Loucy (cell line): ENCODE measurements at regions not wholly inside any gene's neighbourhood (a gene's known extent, or its start where the extent isn't known, plus 50 kb on each side); places are given as distances from the start of the nearest gene placed in this dataset.

Experiments used
- H2AFZ ChIP-seq: fragments of 200-600 bp; sonication (generic); 2 replicates; pipeline ENCODE4 v1.6.0; 2016; ENCODE audit warnings: antibody characterized with exemption, mild to moderate bottlenecking, low read length, moderate library complexity
- H3F3A ChIP-seq: fragments of 200-600 bp; 2 replicates; pipeline ENCODE4 v1.6.0; 2016; ENCODE audit warnings: antibody characterized with exemption, low read depth, mild to moderate bottlenecking
- H3K27me3 ChIP-seq: fragments of 200-600 bp; sonication (generic); 2 replicates; pipeline ENCODE4 v1.6.1; 2014; ENCODE audit warnings: low read length, mild to moderate bottlenecking; ENCODE audit not compliant: insufficient read depth, poor library complexity, severe bottlenecking
- H3K36me3 ChIP-seq: fragments of 200-600 bp; sonication (generic); 2 replicates; pipeline ENCODE4 v1.6.1; 2016; ENCODE audit warnings: low read length; ENCODE audit not compliant: insufficient read depth
- H3K4me1 ChIP-seq: fragments of 200-600 bp; sonication (generic); 2 replicates; pipeline ENCODE4 v1.5.1; 2014; ENCODE audit warnings: low read length, mild to moderate bottlenecking; ENCODE audit not compliant: insufficient read depth, poor library complexity, severe bottlenecking
- H3K4me2 ChIP-seq: fragments of 200-600 bp; sonication (generic); 2 replicates; pipeline ENCODE4 v1.6.0; 2014; ENCODE audit warnings: antibody characterized with exemption, low read length, low read depth, mild to moderate bottlenecking; ENCODE audit not compliant: poor library complexity, severe bottlenecking
- H3K4me3 ChIP-seq: fragments of 200-600 bp; sonication (generic); 2 replicates; pipeline ENCODE4 v1.5.1; 2014; ENCODE audit warnings: low read length, mild to moderate bottlenecking, mixed read lengths; ENCODE audit not compliant: poor library complexity, severe bottlenecking
- H3K79me2 ChIP-seq: fragments of 200-600 bp; sonication (generic); 2 replicates; pipeline ENCODE4 v1.6.1; 2014; ENCODE audit warnings: low read length; ENCODE audit not compliant: insufficient read depth
- H3K9ac ChIP-seq: fragments of 200-600 bp; sonication (generic); 2 replicates; pipeline ENCODE4 v1.6.0; 2014; ENCODE audit warnings: mild to moderate bottlenecking, low read depth, low read length, moderate library complexity; ENCODE audit not compliant: poor library complexity, severe bottlenecking
- H3K9me2 ChIP-seq: fragments of 200-600 bp; sonication (generic); replicated peaks from 2 replicates; pipeline ENCODE4 v1.6.1; 2016; ENCODE audit warnings: low read depth, low read length, mixed read lengths
- H3K9me3 ChIP-seq: fragments of 200-600 bp; sonication (generic); 2 replicates; pipeline ENCODE4 v1.6.1; 2014; ENCODE audit warnings: mild to moderate bottlenecking, antibody characterized with exemption, low read length, low read depth; ENCODE audit not compliant: insufficient read depth
- H4K20me1 ChIP-seq: fragments of 200-600 bp; sonication (generic); 2 replicates; pipeline ENCODE4 v1.6.0; 2014; ENCODE audit warnings: antibody characterized with exemption, low read length, mild to moderate bottlenecking; ENCODE audit not compliant: insufficient read depth, poor library complexity, severe bottlenecking
- EZH2phosphoT487 ChIP-seq: fragments of 200-600 bp; IDR thresholded peaks from 2 replicates; pipeline ENCODE4 v1.6.1; 2018; ENCODE audit warnings: antibody characterized with exemption, mild to moderate bottlenecking, moderate library complexity, borderline replicate concordance
- TF ChIP-seq, protein P1 (sequence below): fragments of 200-600 bp; sonication (generic); conservative IDR thresholded peaks from 2 replicates; pipeline ENCODE4 v1.5.1; 2014; ENCODE audit warnings: mild to moderate bottlenecking, antibody characterized with exemption, low read length

DNA sequence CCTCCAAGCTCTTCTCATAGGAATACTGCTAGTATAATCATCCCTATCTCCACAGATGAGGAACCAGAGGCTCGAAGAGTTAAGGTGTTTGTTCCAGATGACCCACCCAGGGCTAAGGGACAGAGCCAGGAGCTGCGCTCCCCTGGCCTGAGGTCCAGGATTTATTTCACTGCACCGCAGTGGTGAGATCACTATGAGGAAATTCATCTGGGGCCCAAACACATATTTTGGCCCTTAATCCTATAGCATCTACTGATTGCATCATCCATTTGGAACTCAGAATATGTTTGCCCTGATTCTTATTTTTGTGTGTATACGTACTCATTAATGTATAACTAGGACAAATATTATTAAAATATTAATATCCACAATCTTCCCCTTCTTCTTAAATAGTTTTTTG is 100.1 kb upstream of the RBPJ start:
- no peaks in the 10 kb centered on the region for H3F3A ChIP-seq
- TF ChIP-seq, protein P1, sequence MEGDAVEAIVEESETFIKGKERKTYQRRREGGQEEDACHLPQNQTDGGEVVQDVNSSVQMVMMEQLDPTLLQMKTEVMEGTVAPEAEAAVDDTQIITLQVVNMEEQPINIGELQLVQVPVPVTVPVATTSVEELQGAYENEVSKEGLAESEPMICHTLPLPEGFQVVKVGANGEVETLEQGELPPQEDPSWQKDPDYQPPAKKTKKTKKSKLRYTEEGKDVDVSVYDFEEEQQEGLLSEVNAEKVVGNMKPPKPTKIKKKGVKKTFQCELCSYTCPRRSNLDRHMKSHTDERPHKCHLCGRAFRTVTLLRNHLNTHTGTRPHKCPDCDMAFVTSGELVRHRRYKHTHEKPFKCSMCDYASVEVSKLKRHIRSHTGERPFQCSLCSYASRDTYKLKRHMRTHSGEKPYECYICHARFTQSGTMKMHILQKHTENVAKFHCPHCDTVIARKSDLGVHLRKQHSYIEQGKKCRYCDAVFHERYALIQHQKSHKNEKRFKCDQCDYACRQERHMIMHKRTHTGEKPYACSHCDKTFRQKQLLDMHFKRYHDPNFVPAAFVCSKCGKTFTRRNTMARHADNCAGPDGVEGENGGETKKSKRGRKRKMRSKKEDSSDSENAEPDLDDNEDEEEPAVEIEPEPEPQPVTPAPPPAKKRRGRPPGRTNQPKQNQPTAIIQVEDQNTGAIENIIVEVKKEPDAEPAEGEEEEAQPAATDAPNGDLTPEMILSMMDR, result no peak
- H4K20me1 ChIP-seq, result no peaks in the 10 kb centered on the region
- H3K36me3 ChIP-seq, result no peaks in the 10 kb centered on the region
- no peaks in the 10 kb centered on the region for H3K9me3 ChIP-seq
- H3K79me2 ChIP-seq, result no peaks in the 10 kb centered on the region
- H3K9me2 ChIP-seq, result no peaks in the 10 kb centered on the region
- H3K9ac ChIP-seq, result no peak overlapping the region
- no peaks in the 10 kb centered on the region for H3K27me3 ChIP-seq
- no peak overlapping the region for H2AFZ ChIP-seq
- no peak overlapping the region for H3K4me3 ChIP-seq
- H3K4me2 ChIP-seq, result no peak overlapping the region
- H3K4me1 ChIP-seq, result no peaks in the 10 kb centered on the region

DNA sequence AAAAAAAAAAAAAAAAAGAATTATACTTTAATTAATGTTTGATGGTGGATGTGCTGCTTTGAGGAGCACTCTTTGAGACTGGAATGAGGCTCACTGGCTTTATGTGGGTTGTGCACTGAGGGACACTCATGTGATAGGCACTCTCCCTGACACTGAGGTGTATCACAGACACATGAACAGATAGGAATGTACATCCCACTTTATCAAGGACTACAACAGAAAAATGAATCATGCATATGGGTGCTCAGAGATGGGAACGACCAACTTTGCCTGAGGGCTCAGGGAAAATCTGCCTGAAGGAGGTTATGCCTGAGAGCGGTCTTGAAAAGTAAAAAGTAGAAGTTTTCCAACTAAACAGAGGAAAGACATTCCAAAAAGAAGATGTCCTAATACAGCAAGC is 97.7 kb upstream of the RBPJ start:
- Histone ChIP-seq H3K9ac (no peak overlapping the region), H3K27me3 (no peaks in the 10 kb centered on the region), H3F3A (no peaks in the 10 kb centered on the region), H3K4me2 (no peak overlapping the region), H3K9me2 (no peaks in the 10 kb centered on the region), H2AFZ (no peak overlapping the region), H3K4me1 (no peaks in the 10 kb centered on the region), H3K9me3 (no peaks in the 10 kb centered on the region), H3K4me3 (no peak overlapping the region), H3K79me2 (no peaks in the 10 kb centered on the region), H3K36me3 (no peaks in the 10 kb centered on the region), H4K20me1 (no peaks in the 10 kb centered on the region)
- no peak for TF ChIP-seq EZH2phosphoT487
- TF ChIP-seq, protein P1, result no peak

DNA sequence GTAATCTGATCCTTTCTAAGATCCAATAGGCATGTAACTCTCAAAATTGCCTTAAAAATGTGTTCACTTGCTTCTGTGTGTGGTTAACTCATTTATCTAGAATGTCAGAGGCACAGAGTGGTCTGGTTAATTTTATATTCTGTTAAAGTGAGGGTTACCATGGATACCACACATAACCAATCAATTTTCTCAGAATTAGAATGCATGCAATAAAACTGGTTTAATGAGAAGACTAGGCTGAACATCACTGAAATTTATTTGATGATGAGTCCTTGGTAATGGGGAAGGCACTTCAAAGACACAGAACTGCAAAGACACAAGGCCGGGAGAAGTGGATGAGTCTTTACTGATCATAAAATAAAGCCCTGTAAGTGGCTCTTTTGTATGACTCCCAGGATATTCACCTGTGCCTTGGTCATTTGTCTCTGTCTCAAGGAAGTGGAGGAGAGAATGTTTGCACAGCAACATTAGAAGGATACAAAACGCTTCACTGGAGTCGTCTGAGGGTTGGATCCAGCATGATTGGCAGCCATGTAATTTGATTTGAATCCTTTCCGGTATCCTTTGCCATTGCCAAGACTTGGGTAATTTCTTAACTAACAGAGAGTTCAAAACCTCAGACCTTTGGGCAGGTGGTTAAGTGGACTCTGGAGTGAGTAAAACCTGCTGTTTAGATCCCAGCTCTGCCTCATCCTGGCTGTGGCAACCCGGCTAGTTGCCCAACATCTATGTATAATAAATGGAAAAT is 94.0 kb upstream of the RBPJ start:
- Histone ChIP-seq H3K79me2 (no peaks in the 10 kb centered on the region), H3K4me1 (no peaks in the 10 kb centered on the region), H3F3A (no peaks in the 10 kb centered on the region), H3K27me3 (no peaks in the 10 kb centered on the region), H3K9ac (no peak overlapping the region), H3K4me3 (no peak overlapping the region), H3K9me3 (no peaks in the 10 kb centered on the region), H3K4me2 (no peak overlapping the region), H2AFZ (no peak overlapping the region), H3K9me2 (no peaks in the 10 kb centered on the region), H4K20me1 (no peaks in the 10 kb centered on the region), H3K36me3 (no peaks in the 10 kb centered on the region)
- no peak for TF ChIP-seq EZH2phosphoT487
- TF ChIP-seq, protein P1, result no peak
